ENCODE measurements at regions not wholly inside any gene's neighbourhood (a gene's known extent, or its start where the extent isn't known, plus 50 kb on each side); places are given as distances from the start of the nearest gene placed in this dataset.

DNA sequence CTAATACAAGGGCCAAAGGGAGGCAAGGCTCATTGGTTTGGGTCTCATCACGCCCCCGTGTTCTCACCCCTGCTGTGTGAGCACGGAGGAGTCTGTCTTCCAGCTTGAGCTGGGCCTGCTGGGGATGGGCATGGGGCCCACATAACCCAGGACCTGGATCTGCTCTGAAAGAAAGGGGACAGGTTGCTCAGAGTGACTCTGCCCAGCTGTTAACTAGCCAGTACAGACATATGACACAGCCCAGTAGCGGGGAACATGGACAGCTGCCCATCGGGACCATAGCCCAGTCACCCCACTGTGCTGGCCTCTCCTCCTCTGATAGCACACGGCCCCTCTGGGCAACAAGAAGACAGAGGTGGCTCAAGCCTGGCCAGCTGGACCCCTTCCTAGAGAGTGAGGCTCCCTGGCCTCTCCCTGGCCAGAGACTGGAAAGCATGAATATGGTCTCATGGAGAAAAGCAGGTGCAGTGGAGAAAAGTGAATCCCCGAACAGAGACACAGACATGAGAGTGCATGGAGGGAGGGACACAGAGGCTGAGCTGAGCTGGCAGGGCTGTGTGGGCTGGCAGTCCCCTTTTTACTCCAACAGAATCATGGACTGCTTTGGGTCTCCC, 973.9 kb downstream of the BRD1 start:
- TF ChIP-seq, protein P1, sequence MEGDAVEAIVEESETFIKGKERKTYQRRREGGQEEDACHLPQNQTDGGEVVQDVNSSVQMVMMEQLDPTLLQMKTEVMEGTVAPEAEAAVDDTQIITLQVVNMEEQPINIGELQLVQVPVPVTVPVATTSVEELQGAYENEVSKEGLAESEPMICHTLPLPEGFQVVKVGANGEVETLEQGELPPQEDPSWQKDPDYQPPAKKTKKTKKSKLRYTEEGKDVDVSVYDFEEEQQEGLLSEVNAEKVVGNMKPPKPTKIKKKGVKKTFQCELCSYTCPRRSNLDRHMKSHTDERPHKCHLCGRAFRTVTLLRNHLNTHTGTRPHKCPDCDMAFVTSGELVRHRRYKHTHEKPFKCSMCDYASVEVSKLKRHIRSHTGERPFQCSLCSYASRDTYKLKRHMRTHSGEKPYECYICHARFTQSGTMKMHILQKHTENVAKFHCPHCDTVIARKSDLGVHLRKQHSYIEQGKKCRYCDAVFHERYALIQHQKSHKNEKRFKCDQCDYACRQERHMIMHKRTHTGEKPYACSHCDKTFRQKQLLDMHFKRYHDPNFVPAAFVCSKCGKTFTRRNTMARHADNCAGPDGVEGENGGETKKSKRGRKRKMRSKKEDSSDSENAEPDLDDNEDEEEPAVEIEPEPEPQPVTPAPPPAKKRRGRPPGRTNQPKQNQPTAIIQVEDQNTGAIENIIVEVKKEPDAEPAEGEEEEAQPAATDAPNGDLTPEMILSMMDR (conservative IDR thresholded peaks at IDR 0.05) = no peak
- no peak for DNase-seq (ENCODE audit: low read depth, low spot score)
- Mint-ChIP-seq H3K4me3 (no peak overlapping the region), H3K4me1 (no peaks in the 10 kb centered on the region), H3K9me3 (peaks cover 6% of the 10 kb centered on the region), H3K27ac (ENCODE audit: unreplicated experiment) (no peak overlapping the region), H3K36me3 (ENCODE audit: low read depth) (no peaks in the 10 kb centered on the region), H3K27me3 (ENCODE audit: low read depth) (peaks cover 4% of the 10 kb centered on the region)

GRCh38 chr22:48851933-48852549, 975.6 kb downstream of the BRD1 start:
- Mint-ChIP-seq H3K4me3 (no peak overlapping the region), H3K27me3 (ENCODE audit: low read depth) (peaks cover 3% of the 10 kb centered on the region), H3K9me3 (peaks cover 6% of the 10 kb centered on the region), H3K4me1 (no peaks in the 10 kb centered on the region), H3K36me3 (ENCODE audit: low read depth) (no peaks in the 10 kb centered on the region), H3K27ac (ENCODE audit: unreplicated experiment) (no peak overlapping the region)
- DNase-seq (ENCODE audit: low read depth, low spot score) = no peak
- TF ChIP-seq, protein P1 (conservative IDR thresholded peaks at IDR 0.05) = no peak

GRCh38 chr22:48850658-48851287, 976.9 kb downstream of the BRD1 start:
- no peak for DNase-seq (ENCODE audit: low read depth, low spot score)

DNA sequence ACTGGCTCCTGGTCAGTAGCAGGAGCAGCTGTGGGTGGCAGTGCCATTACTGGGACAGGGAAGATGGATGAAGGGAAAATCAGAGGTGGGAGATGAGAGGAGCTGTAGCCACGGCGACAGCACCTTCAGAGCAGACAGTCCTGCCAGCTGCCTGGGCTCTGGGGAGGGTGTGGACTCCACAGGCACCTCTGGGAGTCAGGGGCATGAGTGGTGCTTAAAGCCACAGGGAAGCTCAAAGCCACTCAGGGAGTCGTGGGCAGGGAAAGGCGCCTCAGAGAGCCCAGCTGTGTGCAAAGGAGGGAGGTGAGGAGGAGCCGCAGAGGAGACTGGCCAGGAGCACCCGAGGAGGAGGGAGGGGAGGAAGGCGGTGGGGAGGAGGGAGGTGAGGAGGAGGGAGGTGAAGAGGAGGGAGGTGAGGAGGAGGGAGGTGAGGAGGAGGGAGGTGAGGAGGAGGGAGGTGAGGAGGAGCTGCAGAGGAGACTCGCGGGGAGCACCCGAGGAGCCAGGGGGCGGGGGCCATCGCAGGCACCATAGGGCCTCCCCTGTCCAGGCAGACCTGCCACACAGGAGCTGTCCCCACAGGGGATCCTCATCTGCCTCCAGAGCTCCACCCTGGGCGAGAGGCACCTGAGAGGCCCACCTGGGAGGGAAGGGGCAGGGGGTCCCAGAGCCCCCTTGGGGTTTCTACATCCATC, 977.6 kb downstream of the BRD1 start:
- Mint-ChIP-seq H3K27ac (ENCODE audit: unreplicated experiment) (no peak overlapping the region), H3K4me1 (no peaks in the 10 kb centered on the region), H3K4me3 (no peak overlapping the region), H3K9me3 (peaks cover 3% of the 10 kb centered on the region), H3K36me3 (ENCODE audit: low read depth) (no peaks in the 10 kb centered on the region), H3K27me3 (ENCODE audit: low read depth) (peaks cover 3% of the 10 kb centered on the region)
- TF ChIP-seq, protein P1 (conservative IDR thresholded peaks at IDR 0.05) = no peak
- DNase-seq (ENCODE audit: low read depth, low spot score) = no peak

More at GRCh38 chr22:48850658-48851287, 976.9 kb downstream of the BRD1 start:
- H3K27ac Mint-ChIP-seq (ENCODE audit: unreplicated experiment) = no peak overlapping the region
- peaks cover 3% of the 10 kb centered on the region for H3K27me3 Mint-ChIP-seq (ENCODE audit: low read depth)
- no peaks in the 10 kb centered on the region for H3K4me1 Mint-ChIP-seq
- H3K36me3 Mint-ChIP-seq (ENCODE audit: low read depth) = no peaks in the 10 kb centered on the region
- H3K4me3 Mint-ChIP-seq = no peak overlapping the region
- TF ChIP-seq, protein P1 (conservative IDR thresholded peaks at IDR 0.05) = no peak
- H3K9me3 Mint-ChIP-seq = peaks cover 6% of the 10 kb centered on the region

DNA sequence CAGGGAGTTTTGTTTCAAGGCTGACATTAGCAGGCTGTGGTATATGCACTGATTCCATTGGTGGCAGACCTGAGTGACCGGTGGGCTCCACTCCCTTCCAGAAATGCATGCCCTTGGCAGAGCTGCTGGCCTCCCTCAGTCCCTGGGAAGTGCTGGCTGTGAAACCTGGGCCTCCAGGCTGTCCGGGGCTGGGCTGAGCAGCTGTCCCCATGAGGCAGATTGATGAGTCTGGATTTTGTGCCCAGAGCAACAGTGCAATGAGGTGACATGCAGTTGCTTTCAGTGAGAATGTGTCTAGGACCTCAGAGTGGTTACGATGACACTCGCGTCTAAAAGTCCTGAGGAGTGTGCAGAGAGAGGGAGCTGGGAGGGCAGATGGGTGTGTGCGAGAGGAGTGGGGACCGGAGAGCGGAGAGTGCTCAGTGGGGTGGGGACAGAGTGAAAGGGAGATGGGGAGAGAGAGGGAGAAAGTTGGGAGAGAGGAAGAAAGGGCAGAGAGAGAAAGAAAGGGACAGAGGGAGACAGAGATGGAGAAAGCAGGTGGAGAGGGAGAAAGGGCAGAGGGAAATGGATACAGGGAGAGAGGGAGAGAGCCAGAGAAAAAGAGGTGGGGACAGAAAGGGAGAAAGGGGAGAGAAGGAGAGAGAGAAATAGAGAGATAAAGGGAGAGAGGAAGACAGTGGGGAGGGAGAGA, 978.3 kb downstream of the BRD1 start:
- H3K27ac Mint-ChIP-seq (ENCODE audit: unreplicated experiment) = no peak overlapping the region
- no peak overlapping the region for H3K4me3 Mint-ChIP-seq
- DNase-seq (ENCODE audit: low read depth, low spot score) = no peak
- no peaks in the 10 kb centered on the region for H3K9me3 Mint-ChIP-seq
- H3K27me3 Mint-ChIP-seq (ENCODE audit: low read depth) = peaks cover 3% of the 10 kb centered on the region
- TF ChIP-seq, protein P1 (conservative IDR thresholded peaks at IDR 0.05) = no peak
- H3K36me3 Mint-ChIP-seq (ENCODE audit: low read depth) = no peaks in the 10 kb centered on the region
- no peaks in the 10 kb centered on the region for H3K4me1 Mint-ChIP-seq

Measured in neural crest cell (in vitro differentiated cells).